ENCODE measurements at regions not wholly inside any gene's neighbourhood (a gene's known extent, or its start where the extent isn't known, plus 50 kb on each side); places are given as distances from the start of the nearest gene placed in this dataset.
"Not testable (repeated sequence)": the region's sequence is repeated elsewhere in the genome, so short reads cannot be mapped to it uniquely, and the experiment has no call there.

DNA sequence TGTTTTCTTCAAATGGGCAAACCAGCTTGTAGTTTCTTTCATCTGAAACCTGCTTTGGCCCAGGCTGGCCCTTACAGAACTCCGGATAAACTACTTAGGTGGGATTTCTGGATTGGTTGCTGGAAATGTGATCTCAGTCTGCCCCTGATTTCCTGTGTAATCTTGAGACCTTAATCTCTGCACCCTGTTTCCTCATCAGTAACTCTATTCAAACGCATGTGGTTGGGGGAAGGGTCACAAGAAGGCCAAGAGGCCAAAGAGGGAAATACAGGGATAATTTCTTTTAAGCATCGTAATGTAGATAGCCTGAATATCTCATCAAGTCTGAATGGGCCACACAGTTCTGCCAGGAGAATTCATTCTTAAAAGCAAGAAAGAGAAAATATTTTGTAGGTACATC lies 483.6 kb downstream of the LTN1 start:
- no peak for DNase-seq

DNA sequence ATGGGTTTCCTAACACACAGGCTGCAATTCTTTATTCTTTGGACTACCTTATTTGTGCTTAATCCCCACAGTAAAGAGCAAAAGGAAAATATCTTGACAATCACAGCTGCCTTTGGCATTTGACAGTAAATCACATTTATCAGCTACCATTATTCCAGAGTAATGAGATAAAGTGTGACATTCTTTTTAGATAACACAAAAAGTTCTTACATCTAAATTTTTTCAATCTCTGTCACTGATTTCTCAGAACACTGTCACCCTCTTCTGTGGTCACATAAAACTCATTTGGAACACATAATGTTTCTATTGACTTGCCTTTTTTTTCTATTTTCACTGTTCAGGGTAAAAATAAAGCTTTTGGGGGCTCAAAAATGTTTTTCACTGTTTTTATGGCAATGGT lies 484.6 kb downstream of the LTN1 start:
- DNase-seq, result no peak

GRCh38 chr21:28496517-28496916 lies 496.2 kb downstream of the LTN1 start:
- no peak for DNase-seq

- DNase-seq, result no peak
These were observed 500.6 kb downstream of the LTN1 start for GRCh38 chr21:28492127-28492526.

GRCh38 chr21:28489821-28490350 lies 502.8 kb downstream of the LTN1 start:
- no peak for DNase-seq

DNA sequence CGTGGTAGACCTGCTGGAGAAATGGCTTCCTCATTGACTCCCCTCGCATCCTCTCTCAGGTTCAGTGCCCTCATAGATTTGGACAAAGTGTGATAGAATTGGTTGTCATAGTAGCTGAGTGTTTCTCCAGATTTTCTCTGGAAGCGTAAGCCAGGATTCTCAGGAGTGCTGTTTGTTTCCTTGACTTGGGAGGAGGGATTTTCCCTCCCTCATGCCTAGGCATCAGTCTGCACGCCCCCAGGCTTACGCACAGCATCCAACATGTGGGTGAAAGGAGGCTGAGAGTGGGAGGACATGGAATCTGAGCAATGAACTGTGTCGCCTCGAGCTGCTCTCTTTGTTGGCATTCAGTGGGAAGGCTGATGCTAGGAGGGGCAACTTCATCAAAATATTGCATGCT lies 503.5 kb downstream of the LTN1 start:
- DNase-seq, result no peak

- DNase-seq, result no peak
These were observed 505.1 kb downstream of the LTN1 start for GRCh38 chr21:28487455-28488070.

GRCh38 chr21:28485301-28486022 lies 507.2 kb downstream of the LTN1 start:
- DNase-seq, result no peak

- DNase-seq, result no peak
These were observed 509.2 kb downstream of the LTN1 start for GRCh38 chr21:28483301-28484035.

DNA sequence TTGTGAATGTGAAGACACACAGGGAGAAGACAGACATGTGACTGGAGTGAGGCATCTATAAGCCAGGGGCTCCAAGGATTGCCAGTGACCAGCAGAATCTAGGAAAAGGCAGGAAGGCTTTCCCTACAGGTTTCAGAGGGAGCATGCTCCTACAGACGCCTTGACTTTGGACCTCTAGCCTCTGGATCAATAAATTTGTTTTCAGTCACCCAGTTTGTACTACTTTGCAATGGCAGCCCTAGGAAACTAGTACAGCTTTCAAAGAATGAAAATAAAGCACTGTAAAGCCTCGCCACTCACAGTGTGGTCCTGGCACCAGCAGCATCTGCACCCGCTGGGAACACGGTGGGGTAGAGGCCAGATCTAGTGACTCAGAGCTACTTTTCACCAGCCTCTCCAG lies 510.0 kb downstream of the LTN1 start:
- DNase-seq, result no peak

DNA sequence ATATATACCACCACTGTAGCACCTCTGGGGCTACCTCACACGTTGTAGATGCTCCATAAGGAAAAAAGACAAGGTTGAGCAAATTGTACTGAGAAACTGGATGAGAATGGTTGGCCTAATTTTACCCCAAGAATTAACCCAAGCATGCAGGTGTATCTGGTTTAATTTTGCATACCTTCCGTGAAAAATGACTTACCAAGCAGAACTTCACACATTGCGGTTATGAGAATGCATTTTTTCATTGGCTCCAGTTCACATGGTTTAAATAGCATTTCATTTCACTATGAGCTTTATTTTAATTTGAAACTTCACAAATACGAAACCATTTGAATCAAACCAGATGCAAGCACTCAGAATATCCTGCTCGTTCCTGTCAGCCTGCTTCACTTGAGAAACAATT lies 512.2 kb downstream of the LTN1 start:
- DNase-seq, result no peak

- no peak for DNase-seq
These were observed 519.0 kb downstream of the LTN1 start for GRCh38 chr21:28473530-28474220.

DNA sequence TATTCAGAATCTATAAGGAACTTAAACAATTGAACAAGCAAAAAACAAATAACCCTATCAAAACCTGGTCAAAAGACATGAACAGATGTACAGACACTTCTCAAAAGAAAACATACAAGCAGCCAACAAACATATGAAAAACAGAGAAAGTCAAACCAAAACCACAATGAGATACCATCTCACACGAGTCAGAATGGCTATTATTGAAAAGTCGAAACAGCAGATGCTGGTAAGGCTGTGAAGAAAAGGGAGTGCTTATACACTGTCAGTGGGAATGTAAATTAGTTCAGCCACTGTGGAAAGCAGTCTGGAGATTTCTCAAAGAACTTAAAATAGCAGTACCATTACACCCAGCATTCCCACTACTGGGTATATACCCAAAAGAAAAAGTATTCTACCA lies 520.1 kb downstream of the LTN1 start:
- not testable (repeated sequence) for DNase-seq

DNA sequence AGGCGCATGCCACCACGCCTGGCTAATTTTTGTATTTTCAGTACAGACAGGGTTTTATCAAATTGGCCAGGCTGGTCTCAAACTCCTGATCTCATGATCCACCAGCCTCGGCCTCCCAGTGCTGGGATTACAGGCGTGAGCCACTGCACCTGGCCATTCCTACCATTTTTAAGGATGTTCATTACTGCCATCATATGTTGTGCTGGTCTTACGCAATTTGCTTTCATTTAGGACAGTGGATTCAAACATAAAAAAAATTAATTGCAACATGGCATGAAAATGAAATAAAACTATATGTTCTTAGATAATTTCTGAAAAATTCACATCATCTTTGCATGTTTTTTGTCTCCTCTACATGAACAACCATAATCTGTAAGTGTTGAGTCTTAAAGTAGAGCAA lies 527.7 kb downstream of the LTN1 start:
- DNase-seq, result no peak

DNA sequence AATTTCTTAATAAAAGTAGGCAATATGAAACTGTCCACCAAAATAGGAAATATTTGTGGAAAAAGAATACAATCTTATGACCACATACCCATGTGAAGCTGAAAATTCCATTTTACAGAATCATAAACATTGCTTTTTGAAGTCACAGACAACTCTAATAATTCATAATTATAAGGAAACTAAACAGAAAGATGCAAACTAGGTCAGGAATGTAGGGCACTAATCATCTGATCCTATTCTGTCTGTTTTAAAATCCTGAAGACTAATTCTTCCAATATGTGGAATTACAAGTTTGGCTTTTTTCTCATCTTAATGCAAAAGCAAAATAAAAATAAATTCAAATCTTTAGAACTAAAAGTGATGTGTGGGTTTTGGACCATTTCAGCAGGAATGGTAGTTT lies 528.6 kb downstream of the LTN1 start:
- no peak for DNase-seq

GRCh38 chr21:28459193-28459592 lies 533.5 kb downstream of the LTN1 start:
- DNase-seq, result no peak

GRCh38 chr21:28458446-28458845 lies 534.2 kb downstream of the LTN1 start:
- DNase-seq, result no peak

DNA sequence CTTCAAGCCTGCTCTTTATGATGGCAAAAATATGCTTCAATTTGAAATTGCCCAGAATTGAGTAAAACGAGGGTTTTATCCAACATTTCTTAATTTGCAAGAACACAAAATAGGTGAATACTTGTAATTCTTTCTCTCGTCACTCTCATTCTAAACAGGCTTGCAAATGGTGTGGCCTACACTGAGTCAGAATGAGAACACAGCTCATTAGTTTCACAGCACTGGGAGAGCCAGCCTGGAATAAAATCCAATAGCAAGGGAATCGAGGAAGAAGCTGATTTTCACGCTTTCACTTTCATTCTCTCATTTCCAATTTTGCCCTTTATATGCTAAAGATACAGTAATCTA lies 537.5 kb downstream of the LTN1 start:
- DNase-seq, result no peak

DNA sequence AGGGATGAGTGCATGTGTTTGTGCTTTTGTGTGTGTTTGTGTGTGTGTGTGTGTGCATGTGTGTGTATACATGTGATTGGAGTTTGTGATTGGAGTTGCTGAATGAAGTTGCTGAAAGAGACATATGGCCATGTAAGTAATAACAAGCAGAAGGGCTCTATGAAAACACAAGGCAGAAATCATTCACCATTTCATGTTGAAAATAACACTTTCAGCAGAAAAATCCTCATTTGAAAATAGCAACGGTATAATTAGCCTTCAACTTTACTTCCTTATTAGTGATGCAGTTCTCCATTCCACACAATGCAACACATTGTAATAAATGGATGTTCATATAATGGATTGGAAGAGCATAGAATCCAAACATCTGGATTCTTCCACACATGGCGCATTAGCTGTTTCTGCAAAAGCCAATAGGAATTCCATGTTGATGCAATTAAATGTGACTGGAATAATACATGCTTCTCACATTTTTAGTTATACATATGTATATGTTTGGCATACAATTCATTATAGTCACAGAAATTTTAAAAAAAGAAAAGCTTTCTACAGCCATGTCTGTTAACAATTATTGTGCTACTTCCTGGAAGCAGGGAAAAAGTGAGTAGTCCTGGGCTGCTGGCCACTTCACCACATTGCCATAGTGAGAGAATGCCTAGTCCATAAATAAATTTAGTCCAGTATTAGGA lies 538.0 kb downstream of the LTN1 start:
- DNase-seq, result no peak

DNA sequence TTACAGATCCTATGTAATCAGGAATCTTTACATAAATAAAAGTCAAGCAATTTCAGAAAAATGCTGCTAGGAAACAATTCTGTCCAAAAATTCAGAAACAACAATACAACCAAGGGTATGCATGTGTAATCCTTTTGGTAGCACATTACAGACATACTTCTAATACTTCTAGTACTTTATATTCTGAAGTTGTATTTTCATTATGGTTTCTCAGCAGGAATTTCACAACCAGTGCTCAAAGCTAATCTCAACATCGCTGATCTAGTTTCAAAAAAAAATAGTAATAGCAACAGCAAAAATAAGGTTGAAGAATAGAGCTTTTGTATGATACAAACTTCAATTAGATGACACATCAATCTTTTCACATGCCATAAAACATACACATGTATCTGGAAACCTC lies 545.2 kb downstream of the LTN1 start:
- no peak for DNase-seq

DNA sequence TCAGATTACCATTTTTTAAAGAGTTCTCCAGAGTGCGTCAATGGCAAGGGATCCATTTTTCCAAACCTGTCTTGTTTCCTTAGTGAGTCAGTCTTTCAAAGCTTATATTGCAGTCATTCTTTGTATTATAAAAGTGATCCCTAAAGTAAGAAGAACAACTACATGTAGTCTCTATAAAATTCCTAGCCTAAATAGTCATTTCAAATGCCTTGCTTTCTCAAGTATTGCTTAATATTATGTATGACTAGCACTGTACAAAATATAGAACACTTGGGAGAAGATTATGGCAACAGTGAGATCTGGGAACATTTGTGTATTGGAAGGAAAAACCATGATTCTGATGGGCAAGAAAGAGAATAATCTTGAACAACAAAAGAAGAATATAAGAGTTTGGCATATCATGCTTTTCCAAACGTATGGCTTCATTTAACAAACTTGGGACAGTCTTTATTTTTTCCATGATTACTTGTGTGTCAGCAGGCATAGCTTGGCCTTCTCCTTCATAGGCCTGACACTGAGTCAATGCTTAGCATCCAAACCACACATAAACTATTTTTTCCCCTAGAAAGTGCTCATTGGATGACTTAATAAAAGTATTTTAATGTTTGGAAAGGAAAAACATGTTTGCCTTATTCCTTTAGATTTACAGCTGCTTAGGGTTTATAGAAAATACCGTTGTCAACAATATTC lies 547.4 kb downstream of the LTN1 start:
- no peak for DNase-seq

DNA sequence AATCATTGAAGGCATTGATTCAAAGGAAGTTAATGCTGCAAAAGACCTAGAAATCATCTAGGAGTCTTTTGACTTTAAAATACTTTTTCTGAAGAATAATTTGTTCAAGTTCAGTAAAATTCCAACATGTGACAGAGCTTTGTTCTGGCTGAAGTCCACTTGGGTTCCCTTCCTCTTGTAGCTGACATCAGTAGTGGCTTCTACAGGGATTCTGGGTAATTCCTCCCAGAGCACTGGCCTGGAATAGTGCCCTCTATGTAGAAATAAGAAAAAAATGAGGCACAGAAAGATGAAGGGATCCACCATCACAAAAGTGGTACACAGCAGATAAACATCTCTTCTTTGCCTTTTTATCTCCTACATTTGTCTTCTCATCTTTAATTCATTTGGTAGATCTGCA lies 548.1 kb downstream of the LTN1 start:
- no peak for DNase-seq

Data from NCI-H1105 (cell line).